ENCODE measurements at regions not wholly inside any gene's neighbourhood (a gene's known extent, or its start where the extent isn't known, plus 50 kb on each side); places are given as distances from the start of the nearest gene placed in this dataset.

DNA sequence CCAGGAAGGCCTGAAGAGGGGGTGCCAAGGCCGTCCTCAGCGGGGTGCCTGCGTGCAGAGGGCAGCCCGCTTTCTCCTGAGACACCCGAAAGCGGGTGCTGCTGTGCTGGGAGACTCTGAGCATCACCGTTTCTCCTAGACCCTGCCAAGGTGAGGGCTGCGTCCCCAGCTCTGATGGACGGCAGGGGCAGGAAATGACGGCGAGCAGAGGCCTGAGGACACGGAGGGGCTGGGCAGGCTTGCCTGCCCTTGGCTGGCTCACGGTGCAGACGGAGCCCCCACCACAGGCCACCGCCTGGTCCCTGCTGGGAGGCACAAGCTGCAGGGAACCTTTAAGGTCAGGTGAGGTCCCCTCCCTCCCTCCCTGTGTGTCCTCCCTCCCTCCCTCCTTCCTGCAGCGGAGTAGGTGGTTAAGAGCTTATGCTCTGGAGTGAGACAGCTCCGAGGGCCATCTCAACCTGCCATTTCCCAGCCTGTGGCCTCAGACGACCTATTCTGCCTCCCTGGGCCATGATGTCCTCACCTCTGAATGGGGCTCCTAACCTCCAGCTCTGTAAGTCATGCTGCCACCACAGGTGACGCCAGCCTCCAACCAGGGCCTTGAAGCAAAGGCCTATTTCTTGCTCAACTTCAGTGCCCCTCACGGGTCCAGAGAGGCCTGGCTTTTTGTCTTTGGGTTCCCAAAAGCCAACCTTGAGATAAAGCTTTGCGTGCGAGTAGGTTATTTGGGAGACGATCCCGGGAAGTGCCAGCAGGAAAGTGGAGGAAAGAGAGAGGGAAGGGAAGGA lies 54.2 kb upstream of the GRPEL1 start:
- no peak overlapping the region for H2AFZ ChIP-seq (ENCODE audit: low read depth, low read length, poor library complexity, severe bottlenecking)
- no peaks in the 10 kb centered on the region for H4K20me1 ChIP-seq (ENCODE audit: insufficient read depth)
- H3K27ac ChIP-seq (ENCODE audit: low read depth, low read length) = no peak overlapping the region
- ChIA-PET RAD21 (ENCODE audit: low non-redundant PET in 1 of 2, low total read pairs in 2 of 2, uncharacterized antibody in 2 of 2, unreplicated experiment in 2 of 2) (no interaction called here), CTCF (no interaction called here), POLR2A (no interaction called here)
- H3K4me1 ChIP-seq (ENCODE audit: control insufficient read depth in 1 of 2, insufficient read depth in 2 of 2, low read length in 2 of 2) = peaks cover 2 to 6% of the 10 kb centered on the region in 2 experiments; a peak in 2 of 4 replicates
- H3K36me3 ChIP-seq (ENCODE audit: control insufficient read depth in 1 of 2, insufficient read depth in 2 of 2, low read length in 2 of 2) = no peaks in the 10 kb centered on the region
- H3K4me3 ChIP-seq (replicated peaks in 1 of 2; ENCODE audit: low read depth in 1 of 2, low read length in 2 of 2) = no peak overlapping the region
- ATAC-seq (no peak), DNase-seq (ENCODE audit: low read depth, low spot score) (no peak)
- no TSS peak for BruUV-seq (replicated peaks)
- intact Hi-C loops (cut with micrococcal nuclease) = no loop called here
- H3K27me3 ChIP-seq (ENCODE audit: insufficient read depth, low read length) = 0 out of 2 replicates have a peak, but pooled peaks cover 4% of the 10 kb centered on the region
- H3K9me2 ChIP-seq (ENCODE audit: insufficient read depth) = no peaks in the 10 kb centered on the region; the same call in 1 of the 2 replicates
- TF ChIP-seq TCF7L2 (IDR thresholded peaks at IDR 0.05; ENCODE audit: borderline replicate concordance, extremely low read depth, insufficient read depth, insufficient read length) (no peak), SIN3A (IDR thresholded peaks at IDR 0.05; ENCODE audit: low read depth) (no peak), EZH2 (IDR thresholded peaks at IDR 0.05) (no peak)
- TF ChIP-seq, protein P1, sequence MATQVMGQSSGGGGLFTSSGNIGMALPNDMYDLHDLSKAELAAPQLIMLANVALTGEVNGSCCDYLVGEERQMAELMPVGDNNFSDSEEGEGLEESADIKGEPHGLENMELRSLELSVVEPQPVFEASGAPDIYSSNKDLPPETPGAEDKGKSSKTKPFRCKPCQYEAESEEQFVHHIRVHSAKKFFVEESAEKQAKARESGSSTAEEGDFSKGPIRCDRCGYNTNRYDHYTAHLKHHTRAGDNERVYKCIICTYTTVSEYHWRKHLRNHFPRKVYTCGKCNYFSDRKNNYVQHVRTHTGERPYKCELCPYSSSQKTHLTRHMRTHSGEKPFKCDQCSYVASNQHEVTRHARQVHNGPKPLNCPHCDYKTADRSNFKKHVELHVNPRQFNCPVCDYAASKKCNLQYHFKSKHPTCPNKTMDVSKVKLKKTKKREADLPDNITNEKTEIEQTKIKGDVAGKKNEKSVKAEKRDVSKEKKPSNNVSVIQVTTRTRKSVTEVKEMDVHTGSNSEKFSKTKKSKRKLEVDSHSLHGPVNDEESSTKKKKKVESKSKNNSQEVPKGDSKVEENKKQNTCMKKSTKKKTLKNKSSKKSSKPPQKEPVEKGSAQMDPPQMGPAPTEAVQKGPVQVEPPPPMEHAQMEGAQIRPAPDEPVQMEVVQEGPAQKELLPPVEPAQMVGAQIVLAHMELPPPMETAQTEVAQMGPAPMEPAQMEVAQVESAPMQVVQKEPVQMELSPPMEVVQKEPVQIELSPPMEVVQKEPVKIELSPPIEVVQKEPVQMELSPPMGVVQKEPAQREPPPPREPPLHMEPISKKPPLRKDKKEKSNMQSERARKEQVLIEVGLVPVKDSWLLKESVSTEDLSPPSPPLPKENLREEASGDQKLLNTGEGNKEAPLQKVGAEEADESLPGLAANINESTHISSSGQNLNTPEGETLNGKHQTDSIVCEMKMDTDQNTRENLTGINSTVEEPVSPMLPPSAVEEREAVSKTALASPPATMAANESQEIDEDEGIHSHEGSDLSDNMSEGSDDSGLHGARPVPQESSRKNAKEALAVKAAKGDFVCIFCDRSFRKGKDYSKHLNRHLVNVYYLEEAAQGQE (IDR thresholded peaks at IDR 0.05; ENCODE audit: low read depth) = no peak
- no peak overlapping the region for H3K9ac ChIP-seq (ENCODE audit: low read length)
- H3K79me2 ChIP-seq (ENCODE audit: insufficient read depth, low read length) = no peaks in the 10 kb centered on the region
- no peak overlapping the region for H3K4me2 ChIP-seq (ENCODE audit: low read length)
- no peaks in the 10 kb centered on the region for H3K9me3 ChIP-seq (ENCODE audit: control insufficient read depth in 1 of 2, insufficient read depth in 1 of 2, low read depth in 1 of 2, low read length in 2 of 2)

DNA sequence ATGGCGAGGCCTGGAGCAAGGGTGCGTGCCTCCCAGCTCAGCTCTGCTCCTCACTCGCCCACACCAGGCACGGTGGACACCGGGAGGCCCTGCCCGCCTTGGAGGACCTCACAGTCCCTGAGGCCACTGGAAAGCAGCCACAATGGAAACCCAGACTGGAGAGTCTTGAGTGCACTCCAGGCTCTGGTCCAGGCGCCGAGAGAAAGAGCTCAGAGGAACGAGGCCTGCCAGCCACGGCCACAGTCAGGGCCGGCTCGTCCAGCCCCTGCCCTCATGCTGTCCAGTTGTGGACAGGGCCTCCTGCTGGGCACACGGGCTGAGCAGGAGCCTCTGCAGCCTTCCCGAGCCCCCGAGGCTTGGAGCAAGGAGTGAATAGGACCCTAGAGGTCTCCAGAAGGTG lies 53.3 kb upstream of the GRPEL1 start:
- ATAC-seq = no peak
- Histone ChIP-seq H2AFZ (ENCODE audit: low read depth, low read length, poor library complexity, severe bottlenecking) (no peak overlapping the region), H3K4me2 (ENCODE audit: low read length) (no peak overlapping the region), H3K9me2 (ENCODE audit: insufficient read depth) (no peaks in the 10 kb centered on the region; the same call in 1 of the 2 replicates), H3K27me3 (ENCODE audit: insufficient read depth, low read length) (0 out of 2 replicates have a peak, but pooled peaks cover 4% of the 10 kb centered on the region), H3K27ac (ENCODE audit: low read depth, low read length) (no peak overlapping the region), H3K9ac (ENCODE audit: low read length) (no peak overlapping the region), H3K36me3 (ENCODE audit: control insufficient read depth in 1 of 2, insufficient read depth in 2 of 2, low read length in 2 of 2) (no peaks in the 10 kb centered on the region), H3K4me3 (replicated peaks in 1 of 2; ENCODE audit: low read depth in 1 of 2, low read length in 2 of 2) (no peak overlapping the region), H3K9me3 (ENCODE audit: control insufficient read depth in 1 of 2, insufficient read depth in 1 of 2, low read depth in 1 of 2, low read length in 2 of 2) (no peaks in the 10 kb centered on the region), H3K4me1 (ENCODE audit: control insufficient read depth in 1 of 2, insufficient read depth in 2 of 2, low read length in 2 of 2) (peaks cover 2 to 6% of the 10 kb centered on the region in 2 experiments; a peak in 2 of 4 replicates), H3K79me2 (ENCODE audit: insufficient read depth, low read length) (no peaks in the 10 kb centered on the region), H4K20me1 (ENCODE audit: insufficient read depth) (no peaks in the 10 kb centered on the region)
- RAD21 ChIA-PET (ENCODE audit: low non-redundant PET in 1 of 2, low total read pairs in 2 of 2, uncharacterized antibody in 2 of 2, unreplicated experiment in 2 of 2) = no interaction called here
- TF ChIP-seq MAX (IDR thresholded peaks at IDR 0.05) = no peak
- no peak for TF ChIP-seq ATF3 (IDR thresholded peaks at IDR 0.05)
- TF ChIP-seq YY1 (IDR thresholded peaks at IDR 0.05; ENCODE audit: extremely low read depth, insufficient replicate concordance, low read depth, low read length) = no peak
- TF ChIP-seq FOSL1 (IDR thresholded peaks at IDR 0.05; ENCODE audit: low read depth) = no peak
- POLR2A ChIA-PET = no interaction called here
- intact Hi-C loops (cut with micrococcal nuclease) = no loop called here
- CTCF ChIA-PET = no interaction called here
- DNase-seq (ENCODE audit: low read depth, low spot score) = no peak
- no TSS peak for BruUV-seq (replicated peaks)

Data from HCT116 (cell line).